Fibroblast of peridontal ligament (primary cell): ENCODE measurements at regions not wholly inside any gene's neighbourhood (a gene's known extent, or its start where the extent isn't known, plus 50 kb on each side); places are given as distances from the start of the nearest gene placed in this dataset.
A peak's percentile ranks its signal among the peaks of the same experiment; 100 is the strongest.

Experiments
- DNase-seq: peaks from one replicate; pipeline ENCODE4 v3.0.0-alpha.2; 2010; ENCODE audit errors: extremely low read depth

DNA sequence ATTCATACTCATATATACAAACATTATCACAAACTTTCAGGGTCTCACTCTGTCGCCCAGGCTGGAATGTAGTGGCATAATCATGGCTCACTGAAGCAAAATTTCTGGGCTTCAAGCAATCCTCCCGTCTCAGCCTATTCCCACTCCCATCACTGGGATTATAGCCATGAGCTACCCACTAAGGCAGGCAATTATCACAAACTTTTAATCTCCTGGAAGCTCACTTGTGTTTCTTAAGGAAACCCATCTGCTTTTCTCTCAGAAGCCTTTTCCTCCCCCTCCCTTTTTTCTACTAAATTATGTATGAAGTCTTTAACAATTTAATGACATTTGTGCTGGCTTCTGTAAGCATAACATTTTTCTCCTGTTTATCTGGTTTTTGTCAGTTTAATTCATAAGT, 170.5 kb downstream of the AREG start:
- no peak for DNase-seq

DNA sequence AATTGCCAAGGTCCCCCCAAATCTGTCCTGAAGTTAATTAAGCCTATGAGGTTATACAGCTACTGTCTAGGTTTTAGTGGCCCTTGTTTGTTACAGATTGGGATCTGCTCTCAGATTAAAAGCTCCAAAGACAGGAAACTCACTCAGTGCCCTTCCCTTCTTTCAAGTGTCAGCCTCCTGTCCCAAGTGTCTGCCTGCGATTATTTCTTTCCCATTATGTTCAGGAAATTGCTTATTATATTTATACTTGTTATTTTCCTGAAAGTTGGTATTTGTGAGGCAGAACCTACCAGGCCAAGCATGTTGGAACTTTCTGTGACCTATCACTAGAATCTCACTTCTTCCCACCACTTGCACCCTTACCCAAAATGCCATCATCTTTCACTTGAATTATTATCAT, 173.2 kb downstream of the AREG start:
- no peak for DNase-seq

DNA sequence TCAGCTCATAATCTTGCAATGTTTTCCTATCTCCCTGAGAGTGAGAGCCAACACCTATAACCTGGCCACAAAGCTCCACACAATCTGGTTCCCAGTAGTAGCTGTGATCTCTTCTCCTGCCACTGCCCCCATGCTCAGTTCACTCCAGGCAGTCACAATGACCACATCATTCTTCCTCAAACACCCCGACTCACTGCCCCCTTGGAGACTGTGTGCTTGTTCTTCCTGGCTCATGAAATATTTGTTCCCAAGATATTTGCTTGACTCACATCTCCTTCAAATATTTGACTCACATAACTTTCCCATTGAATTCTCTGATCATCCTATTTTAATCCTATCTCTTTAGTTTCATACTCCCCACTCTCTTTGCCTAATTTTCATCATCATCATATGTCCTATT, 173.7 kb downstream of the AREG start:
- DNase-seq: no peak

DNA sequence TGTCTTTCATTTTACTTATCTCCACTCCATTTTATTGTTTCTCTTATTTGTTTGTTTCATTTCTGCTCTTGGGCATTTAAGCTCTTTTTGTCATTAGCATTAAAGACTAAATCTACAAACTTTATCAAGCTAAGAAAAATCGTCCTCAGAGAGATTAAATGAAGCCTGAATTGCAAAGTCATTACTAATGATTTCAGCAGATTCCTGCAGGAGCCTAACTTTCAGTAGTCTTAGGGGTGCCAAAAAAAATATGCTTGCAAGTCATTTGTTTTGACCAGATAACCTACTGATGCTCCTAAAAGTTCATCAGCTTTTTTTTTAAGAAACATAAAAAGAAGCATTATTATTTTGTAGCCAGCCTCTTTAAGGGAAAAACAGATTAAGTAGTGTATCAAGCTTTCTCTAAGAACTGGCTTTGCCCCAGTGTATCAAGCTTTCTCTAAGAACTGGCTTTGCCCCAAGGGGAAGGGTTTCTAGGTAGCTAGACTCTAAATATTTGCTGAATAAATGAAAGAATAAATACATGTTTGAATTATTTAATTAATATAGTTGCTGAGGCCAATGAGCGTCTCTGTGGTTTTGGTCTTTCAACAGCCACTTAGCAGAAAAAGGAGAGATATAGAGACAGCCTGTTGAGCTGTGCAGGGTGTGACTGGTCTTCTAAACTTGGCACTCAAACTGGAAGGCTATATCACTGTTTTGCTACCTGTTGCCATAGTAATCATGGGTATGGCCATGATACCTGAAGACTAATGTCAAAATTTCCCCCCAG, 174.2 kb downstream of the BTC start:
- peak; percentile 28 for DNase-seq

DNA sequence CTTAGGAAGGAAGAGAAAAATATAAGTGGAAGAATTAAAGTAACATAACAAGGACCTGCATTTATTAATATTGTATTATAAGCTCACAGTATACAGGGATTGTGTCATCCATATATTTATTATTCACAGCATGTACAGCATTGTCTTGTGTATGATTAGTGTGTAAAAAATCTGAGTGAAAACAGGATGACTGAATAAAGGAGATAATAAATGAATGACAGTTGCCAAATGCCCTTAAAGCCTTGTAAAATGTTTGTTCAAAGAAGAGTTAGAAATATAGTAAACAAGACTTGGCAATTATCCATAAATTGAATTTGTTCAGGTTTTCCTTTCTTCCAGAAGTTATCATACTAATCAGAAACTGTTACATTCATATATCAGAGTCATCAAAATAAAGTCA, 172.7 kb downstream of the BTC start:
- no peak for DNase-seq

DNA sequence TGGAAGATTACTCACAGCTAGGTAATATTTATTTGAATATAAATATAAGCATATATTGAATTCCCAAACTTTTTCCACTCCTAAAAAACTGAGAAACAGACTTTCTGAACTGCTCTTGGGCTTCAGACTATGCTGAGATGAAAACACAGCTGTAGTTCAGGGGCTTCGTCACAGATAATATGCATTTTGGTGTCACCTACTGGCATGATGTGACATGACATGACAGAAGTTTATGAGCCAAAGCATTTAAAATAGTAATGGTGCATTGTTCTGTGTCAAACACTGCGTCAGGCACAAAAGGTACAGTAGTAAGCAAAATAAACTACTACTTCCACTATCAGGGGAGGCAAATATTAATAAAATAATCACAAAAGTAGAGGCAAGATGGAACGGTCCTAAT, 171.3 kb downstream of the BTC start:
- DNase-seq: peak; percentile 41

DNA sequence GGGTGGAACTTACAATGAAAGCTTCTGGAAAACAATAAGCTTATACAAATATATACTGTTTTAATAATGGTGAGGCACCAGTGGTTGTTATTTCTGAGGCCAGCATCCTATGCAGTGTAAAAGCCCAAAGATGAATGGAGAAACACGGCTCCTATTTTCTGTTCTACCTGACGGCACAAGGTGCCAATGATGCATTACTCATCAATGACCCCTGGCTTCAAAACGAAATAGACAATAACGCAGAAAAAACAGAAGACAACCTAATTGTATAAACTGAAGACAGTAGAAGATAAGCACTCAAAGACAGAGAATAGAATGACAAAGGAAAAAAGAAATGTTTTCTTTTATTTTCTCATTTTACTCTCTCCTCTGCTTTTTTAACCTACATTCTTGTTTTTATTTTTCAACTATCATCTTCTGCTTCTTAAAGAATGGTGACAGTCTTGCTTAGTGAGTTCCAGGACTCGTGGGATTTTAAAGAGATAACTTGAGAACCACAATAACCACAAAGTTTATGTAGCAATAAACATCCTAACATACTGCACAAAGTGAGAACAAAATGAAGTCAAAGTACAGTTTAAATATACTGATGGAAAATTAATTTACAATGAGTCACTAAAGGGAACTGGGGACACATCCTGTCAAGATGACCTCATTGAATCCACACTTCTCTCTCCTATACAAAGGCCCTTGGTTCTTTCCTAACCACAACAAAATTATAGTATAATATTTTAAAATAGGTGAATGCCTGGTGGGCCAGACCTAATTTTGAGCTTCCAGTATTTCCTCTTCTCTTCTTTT, 169.8 kb downstream of the BTC start:
- DNase-seq: peak; percentile 80

DNA sequence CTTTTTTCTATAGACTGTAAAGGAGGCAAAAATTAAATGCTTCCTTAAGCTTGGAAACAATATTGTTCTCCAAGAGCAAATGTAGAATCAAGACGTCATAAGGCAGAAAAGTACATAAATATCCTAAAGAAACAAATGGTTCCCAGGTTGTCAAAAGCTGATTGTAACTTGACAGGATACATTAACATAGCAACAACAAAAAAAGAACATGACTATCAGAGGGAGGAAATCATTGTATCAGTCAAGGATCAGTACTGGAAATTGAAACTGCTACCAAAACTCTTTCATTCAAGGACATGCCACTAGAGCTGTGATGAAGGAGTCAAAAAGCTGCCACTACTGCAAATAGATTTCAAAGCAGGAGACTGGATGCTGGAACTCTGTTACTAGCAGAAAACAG, 168.3 kb downstream of the BTC start:
- no peak for DNase-seq

DNA sequence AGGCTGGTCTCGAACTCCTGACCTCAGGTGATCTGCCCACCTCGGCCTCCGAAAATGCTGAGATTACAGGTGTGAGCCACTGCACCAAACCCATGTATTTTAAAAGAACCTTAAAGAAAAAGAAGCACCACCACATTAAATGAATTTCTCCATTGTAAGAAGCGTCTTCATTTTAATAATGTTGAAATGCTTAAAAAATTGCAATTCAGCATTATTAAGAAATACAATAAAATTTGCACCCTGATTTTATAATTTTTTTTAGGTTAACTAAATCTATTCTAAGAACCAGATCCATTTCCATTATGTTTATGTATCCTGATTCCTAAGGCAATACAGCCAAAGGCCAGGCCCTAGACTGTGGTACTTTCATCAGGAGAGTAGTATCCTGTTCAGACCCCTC, 167.2 kb downstream of the BTC start:
- no peak for DNase-seq

DNA sequence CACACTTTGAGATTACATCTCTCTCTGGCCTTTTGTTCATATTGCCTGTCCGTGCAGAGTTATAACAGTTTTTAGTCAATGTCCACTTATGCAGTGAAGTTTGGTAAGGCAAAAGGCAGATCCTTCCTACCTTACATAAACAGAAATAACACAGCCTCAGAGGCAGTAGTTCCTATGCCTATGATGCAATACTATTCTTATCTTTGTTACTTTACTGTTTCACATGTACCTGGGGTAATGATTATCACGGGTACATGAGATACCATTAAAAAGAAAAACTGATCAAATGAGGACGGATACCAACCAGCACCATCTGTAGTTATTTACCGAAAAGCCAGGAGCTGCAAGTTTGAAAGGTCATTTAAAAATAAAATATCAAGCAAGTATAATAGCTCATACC, 166.8 kb downstream of the BTC start:
- DNase-seq: no peak

DNA sequence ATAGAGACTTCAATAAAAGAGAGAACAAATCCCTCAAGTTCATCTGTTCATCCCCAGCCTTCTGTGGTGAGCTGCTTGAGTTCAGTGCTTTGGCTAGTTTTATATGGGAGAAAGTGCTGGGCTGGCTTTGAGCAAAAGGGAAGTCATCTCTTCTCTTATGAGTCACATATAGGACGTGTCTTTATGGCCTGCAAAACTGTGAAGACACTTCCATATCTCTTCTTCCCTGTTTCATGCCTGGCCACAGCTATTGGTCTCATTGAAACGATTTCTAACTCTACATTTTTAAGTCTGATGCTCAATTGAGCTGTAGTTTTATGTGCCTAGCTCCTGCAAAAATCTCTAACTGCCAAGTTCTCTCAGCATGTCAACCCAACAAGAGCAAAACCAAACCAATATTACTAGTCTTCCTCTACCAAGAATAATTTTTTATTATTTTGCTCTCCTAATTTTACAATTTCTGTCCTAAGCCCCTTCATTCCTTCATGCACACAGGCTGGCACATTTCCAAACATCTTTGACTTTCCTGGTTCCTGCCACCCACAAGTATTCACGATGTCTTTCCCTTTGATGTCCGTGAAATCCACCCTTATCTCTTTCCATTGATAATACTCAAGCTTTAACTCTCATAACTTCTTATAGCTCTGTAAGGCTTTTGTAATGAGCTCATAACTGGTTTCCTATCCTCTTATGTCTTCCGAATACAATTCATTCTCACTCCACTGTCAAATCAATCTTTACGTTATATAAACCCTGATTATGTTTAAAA, 165.3 kb downstream of the BTC start:
- no peak for DNase-seq

DNA sequence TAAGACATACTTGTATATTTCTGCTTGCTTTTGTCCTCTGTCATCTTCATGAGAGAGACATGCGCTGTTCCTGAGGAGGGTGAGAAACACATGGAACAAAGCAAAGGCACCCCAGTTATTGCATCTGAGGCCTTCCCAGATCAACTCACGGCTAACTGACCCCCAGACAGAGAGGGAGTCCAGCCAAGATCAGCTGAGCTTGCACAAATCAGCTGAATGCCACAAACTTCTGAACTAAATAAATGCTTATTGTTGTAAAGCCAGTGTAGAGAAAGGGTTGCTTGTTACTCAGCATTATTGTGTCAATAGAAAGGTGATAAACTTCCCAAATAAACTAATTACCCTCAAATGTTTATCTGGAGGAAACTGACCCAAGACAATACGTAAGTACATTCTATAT, 163.8 kb downstream of the BTC start:
- no peak for DNase-seq

DNA sequence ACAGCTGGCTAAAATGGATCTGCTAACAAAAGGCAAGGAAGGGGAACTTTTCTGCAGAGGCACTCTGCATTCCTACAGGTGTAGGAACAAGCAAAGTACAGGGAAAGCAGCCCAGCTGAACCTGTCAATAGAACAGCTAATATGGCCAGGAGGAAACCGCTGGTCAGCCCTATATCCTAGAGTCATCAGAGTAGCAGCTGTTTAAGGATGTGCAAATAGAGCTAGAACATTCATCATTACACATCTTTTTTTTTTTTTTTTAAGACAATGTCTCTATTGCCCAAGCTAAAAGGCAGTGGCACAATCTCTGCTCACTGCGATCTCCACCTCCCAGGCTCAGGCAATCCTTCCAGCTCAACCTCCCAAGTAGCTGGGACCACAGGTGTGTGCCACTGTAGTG, 163.0 kb downstream of the BTC start:
- DNase-seq: peak; percentile 11

DNA sequence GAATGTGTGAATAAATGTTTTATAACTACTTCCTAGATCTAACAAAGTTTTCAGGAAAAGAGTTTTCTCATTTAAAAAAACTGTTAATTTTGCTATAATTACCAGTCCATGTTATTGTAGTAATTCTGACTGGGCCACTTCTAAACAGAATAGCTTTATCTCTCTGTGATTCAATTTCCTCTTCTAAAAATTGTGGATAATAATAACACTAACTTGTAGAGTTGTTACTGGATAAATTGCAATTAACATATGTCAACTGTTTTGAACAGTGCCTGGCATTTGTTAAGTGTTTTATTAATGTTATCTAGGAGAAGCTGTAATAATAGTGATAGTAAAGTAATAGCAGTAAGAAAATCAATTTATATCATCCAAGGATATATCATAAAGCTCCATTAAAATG, 162.3 kb downstream of the BTC start:
- DNase-seq: no peak

DNA sequence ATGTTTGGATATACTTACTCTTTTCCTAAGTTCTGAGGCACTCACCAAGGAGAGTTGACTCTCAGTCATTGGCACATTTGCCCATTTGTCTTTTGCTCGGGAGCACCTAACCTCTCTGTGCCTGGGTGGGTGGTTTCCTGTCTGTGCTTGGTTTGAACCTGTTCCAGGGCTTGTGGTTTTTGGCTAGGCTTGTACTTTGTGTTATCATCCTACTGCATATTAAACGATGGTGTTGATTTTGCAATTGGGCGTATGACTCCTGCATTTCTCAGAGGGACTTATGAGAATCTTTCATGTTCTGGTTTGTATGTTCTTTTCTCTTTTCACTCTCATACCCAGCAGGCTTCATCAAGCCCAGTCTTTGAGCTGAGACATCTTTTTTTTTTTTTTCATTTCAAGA, 161.7 kb downstream of the BTC start:
- peak; percentile 85 for DNase-seq

DNA sequence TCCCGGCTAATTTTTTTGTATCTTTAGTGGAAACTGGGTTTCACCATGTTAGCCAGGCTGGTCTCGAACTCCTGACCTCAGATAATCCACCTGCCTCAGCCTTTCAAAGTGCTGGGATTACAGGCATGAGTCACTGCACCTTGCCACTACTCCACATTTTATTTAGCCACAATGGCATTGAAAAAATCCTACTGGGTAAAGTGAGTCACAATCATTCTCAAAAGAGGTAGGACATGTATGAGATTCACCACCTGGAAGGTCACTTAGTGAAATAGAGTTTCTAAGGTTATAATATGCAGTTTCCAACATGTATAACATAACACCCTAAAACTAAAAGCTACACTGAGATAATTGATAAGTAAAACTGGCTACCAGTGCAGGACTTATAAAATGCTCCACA, 159.2 kb downstream of the BTC start:
- DNase-seq: no peak

DNA sequence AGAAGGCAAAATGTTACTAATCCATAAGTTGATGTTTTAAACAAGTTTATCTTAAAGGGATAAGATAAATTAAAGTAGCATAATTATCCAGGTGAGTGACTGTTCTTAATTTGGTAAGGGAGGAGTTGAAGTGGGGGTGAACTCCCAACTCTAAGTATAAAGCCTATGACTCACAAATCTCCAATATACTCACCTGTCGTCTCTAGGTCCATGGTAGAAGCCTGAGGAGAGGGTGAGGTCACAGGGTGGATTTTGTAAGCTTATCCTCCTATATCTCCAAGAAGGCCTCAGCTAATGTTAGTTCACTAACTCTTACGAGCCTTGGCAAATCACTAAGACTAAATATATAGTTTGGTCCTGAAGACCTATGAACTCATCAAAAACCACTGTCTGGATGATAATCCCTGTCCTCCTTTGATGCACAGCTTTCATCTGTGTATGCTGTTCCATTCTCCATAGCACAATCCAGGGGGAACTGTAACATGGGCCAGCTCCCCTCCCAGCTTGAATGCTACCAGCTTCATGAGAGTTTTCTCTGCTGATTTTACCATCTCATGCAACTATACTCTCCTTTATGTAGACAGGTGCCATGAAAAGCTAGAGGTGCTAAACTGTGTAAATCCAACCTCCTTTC, 158.7 kb downstream of the BTC start:
- DNase-seq: no peak

DNA sequence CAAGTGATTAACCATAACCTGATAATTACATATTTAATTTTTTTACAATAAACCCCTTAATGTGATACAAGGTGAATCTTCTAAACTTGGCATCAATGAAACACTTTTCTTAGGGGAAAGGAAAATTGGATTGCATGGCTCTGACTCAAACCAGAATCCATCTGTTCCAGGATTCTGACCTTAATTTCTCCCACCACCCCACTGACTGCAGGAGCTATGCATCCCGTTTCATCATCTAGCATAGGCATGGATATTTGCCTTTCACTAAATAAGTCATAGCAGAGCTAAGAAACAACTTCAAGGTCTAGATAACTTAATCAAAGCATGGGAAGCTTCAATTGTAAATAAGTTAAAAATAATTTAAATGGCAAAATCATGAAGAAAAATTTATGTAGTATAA, 156.3 kb downstream of the BTC start:
- DNase-seq: peak; percentile 55

DNA sequence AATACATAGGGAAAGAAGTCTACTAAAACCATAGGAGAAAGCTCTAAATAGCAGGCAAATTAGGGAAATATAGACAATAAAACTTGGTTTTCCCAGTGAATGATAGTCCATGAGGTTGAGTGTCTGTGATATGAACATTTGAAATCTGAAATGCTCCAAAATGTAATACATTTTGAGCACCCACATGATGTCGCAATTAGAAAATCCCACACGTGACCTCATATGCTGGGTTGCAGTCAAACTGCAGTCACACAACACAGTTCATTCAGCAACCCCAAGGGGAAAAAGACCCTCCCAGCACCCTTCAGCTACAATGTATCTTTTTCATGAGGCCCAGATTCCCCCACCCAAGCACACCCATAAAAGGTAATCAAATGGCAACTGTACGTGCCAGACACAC, 155.6 kb downstream of the BTC start:
- DNase-seq: no peak

DNA sequence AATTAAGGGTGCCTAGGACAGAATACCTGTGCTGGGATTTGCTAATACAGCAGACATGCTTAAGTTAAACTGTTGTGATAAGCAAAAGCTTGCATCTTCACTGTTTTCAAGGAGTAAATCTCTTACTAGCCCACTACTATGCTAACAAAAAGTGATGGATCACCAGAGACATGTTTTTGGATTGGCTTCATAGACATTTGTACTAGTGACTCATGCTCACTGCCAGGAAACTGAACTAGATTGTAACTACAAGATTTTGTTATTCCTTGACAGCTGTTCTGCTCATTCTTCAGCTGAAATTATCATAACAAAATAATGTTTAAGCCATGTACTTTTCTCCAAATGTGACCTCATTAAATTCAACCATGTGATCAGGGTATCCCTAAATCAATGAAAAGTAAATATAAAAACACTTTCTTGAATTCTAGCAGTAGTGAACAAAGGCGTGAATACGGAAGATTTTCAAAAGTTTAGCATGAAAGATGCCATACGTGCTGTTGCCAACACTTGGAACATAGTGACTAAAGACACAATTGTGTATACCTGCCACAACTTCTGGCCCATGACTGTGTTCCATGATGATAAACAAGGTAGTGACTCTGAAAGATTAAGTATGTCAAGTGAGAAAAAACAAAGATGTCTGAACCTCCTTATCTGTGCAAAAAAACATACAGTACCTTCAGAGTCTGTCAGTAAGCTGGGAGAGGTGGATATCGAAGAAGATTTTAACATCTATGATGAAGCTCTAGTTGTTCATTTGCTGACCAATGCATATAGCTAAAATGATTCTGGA, 154.0 kb downstream of the BTC start:
- peak; percentile 84 for DNase-seq

DNA sequence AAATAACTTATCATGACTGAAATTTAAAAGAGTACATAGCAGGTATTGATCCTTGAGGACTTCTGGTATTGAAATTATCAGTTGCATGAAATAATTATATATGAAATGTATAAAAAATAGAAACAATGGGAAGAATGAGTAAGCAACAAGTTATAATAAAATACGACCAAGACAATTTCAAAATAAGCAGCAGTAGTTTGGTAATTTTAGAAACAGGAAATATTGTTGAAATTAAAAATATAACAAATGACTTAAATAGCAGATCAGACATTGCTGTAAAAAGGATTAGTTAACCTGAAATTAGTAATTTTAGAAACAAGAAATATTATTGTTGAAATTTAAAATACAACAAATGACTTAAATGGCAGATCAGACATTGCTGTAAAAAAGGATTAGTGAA, 152.3 kb downstream of the BTC start:
- no peak for DNase-seq
